GM18505 (cell line): ENCODE measurements at regions not wholly inside any gene's neighbourhood (a gene's known extent, or its start where the extent isn't known, plus 50 kb on each side); places are given as distances from the start of the nearest gene placed in this dataset.

ENCODE experiments used
- ATAC-seq: cut with Tn5 transposase; IDR thresholded peaks from one replicate; pipeline ENCODE4 v1.9.1; 2021; ENCODE audit not compliant: unreplicated experiment
- POLR2A ChIP-seq: IDR thresholded peaks from 4 replicates; pipeline ENCODE4 v1.6.1; 2011; ENCODE audit warnings: borderline replicate concordance; ENCODE audit not compliant: insufficient read depth, insufficient read length; ENCODE audit errors: extremely low read depth

DNA sequence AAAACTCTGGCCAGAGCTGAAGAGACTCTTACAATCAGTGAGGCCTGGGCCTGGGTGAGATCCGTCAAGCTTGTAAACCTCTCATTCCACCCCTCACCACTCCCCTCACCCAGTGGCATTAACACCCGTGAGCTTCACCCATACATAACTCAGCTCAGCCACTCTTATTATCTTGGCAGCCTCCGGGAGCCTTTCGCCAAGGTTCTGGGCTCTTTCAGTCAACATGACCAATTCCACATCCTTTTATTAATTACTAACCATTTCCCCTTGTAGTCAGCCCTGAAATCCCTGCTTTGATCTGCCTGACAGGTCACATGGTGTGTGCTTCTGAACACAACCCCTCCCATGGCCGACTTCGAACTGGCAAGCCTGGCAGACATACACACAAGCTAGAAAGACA lies 134.8 kb downstream of the SETD4 start:
- TF ChIP-seq POLR2A: no peak
- no peak for ATAC-seq

DNA sequence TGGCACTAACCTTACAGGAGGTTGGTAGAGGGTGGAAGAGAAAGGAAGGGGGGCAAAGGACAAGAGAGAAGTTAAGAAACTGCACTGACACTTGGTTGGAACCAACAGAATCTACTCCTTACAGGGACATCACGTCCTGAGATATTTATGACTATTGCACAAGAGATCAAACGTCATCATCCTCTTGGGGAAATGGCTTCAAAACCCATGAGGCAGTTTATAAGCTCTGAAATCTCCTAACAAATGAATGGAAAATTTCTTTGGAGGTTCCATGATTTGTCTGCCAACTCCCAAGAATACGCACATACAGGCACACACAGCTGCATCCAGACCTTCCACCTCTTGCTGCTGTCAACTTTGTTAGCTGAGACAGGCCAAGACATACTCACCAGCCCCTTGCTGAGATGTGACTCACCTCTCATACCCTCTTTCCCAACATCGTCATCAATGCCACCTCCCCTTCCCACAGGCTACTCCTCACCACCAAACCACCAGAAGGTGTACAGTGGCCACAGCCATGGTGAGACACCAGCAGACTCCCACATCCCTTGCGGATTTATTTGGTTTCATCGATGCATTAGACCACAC lies 135.5 kb downstream of the SETD4 start:
- ATAC-seq: no peak
- no peak for TF ChIP-seq POLR2A

DNA sequence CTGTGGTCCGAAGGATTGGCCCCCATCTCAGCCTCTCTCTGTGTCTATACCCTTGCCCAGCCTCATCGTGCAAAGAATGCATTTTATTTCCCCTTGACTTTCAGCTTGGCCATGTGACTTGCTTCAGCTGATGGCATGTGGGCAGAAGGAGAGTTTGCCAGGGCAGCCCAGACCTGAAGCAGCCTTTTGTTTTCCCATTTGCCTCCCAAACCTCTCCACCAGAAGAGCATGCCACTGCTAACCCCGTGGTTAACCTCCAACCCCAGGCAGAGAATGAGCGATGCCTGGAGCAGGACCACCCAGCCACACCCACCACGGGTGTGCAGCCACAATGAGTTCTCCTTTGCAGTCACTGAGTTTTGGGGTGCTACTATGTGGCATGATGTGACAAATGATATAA lies 136.4 kb downstream of the SETD4 start:
- ATAC-seq: no peak
- TF ChIP-seq POLR2A: no peak

DNA sequence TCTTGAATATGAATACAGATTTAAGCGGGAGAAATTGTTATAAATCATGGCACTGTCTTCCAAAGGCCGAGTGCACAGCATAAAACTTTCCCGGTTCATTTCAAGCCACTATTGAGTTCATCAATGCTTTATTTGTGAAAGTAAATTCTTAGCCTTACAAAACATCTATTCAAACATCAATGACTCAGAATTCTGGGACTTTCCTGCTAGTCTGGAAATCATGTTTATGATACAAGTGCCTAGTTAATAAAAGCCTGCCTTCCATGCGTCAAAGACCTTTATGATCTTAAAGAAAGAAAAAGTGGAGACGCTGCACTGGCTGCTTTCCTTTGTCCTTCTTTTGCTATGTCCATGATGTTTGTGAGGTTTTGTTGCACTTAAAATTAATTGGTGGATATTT lies 137.7 kb downstream of the SETD4 start:
- ATAC-seq: no peak
- no peak for TF ChIP-seq POLR2A

DNA sequence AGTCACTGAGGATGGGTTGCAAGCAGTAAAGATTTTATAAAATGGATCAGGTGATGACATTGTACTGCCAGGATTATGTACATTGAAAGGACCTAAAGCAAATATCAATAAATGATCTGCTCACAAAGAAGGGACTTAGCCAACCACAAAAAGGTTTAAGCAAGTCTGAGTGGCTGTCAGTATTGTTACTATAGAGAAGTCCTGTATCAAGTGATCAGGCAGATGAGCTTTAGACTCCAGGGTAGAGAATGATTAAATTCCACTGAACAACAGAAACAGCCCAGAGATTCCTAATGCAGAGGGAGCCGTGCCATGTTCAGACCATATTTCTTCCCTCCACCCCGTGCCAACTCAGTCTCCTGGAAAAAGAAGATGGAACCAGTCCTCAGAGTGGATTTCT lies 138.9 kb downstream of the SETD4 start:
- no peak for TF ChIP-seq POLR2A
- no peak for ATAC-seq

DNA sequence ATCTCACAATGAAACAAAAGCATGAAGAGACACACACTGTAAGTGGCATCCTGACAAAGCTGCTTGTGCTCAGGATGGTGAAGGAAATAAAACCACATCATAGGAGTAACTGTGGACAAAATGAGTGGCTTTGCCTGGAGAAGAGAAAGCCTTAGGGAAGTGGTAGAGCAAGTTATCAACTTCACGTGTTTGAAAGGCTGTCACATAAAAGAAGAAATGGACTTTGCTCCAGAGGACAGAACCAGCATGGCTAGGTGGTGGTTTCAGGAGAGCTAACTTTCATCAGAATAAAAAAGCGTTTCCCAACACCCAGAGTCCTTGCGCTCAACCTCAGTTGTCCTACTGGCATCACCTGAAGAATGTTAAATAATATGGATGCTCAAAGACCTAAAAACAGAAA lies 139.9 kb downstream of the SETD4 start:
- no peak for TF ChIP-seq POLR2A

DNA sequence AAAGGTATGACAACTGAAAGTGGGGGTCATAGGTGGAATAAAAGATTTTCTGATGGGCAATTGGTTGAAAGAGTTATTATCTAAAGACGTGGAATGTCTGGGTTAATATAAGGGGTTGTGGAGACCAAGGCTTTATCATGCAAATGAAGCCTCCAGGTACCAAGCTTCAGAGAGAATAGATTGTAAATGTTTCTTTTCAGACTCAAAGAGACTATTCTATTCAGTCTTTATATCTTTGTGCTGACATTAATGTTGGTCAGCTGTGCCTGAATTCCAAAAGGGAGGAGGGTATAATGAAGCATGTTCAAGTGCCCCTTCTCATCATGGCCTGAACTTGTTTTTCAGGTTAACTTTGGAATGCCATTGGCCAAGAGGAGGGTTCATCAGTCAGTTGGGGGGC lies 145.3 kb downstream of the SETD4 start:
- no peak for TF ChIP-seq POLR2A
- no peak for ATAC-seq

More for the DNA sequence above, 139.9 kb downstream of the SETD4 start:
- no peak for ATAC-seq

DNA sequence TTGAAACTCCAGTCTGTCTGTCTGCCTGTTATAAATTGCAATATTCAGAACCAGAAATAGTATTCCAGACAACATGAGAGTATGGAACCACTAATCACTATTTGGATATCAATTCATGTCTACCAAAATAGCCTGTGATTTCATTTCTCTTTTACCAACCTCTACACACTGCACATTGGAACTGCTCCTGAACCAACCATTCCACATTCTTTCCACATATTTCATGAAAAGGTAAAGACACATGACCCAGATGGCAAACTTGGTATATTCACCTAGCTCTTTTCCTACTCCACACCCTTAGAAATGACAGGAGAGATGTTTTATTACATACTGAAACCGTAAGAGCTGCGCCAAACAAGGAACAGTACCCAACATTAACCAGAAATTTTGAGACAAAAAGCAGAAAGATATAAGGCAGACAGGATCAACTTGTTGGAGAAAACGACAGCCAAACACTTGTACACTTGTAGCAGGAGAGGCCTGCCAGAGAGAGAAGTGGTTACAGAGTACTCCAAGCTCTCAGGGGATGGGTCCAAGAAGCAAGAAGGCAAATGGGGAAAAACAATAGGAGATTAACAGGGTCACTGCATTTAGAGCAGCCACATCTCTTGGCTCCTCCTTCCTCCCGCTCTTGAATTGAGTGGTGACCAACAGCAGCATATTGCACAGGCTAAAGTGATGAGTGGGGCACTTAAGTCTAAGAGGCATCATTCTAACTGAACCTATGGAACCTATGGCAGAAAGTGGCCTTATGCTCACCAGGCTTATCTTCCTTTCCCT lies 148.7 kb downstream of the SETD4 start:
- no peak for TF ChIP-seq POLR2A
- ATAC-seq: no peak

DNA sequence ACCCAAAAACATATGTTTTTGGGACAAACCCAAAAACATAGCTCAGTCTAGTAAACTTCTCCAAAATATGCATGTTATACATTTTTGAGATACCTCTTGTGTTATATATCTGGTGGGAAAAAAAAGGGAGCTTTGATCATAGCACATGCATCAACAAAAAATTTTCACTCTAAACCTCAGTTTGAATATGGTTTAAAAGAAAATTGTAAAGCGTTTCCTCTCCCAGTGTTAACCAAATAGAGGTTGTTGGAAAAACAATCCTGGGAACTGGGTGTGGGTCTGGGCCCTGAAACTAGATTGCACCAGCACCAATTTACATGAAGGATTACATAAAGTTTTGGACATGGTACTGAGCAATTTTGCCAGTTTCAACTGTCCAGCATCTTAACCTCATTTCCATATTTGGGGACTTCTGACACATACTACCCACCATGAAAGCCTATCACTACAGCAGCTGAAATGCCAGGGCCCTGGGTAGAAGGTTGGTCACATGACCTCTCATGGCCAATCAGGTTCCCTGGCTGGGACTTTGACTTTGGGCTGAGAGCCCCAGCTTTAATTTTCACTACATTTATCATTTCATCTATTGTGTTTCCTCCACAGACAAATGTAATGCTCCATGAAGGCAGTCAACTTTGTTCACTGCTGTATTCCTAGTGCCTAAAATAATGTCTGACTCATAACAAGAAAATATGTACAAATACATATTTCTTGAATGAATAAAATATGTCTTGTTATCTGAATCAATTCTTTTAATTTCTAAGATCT lies 150.7 kb downstream of the SETD4 start:
- TF ChIP-seq POLR2A: no peak
- ATAC-seq: no peak

DNA sequence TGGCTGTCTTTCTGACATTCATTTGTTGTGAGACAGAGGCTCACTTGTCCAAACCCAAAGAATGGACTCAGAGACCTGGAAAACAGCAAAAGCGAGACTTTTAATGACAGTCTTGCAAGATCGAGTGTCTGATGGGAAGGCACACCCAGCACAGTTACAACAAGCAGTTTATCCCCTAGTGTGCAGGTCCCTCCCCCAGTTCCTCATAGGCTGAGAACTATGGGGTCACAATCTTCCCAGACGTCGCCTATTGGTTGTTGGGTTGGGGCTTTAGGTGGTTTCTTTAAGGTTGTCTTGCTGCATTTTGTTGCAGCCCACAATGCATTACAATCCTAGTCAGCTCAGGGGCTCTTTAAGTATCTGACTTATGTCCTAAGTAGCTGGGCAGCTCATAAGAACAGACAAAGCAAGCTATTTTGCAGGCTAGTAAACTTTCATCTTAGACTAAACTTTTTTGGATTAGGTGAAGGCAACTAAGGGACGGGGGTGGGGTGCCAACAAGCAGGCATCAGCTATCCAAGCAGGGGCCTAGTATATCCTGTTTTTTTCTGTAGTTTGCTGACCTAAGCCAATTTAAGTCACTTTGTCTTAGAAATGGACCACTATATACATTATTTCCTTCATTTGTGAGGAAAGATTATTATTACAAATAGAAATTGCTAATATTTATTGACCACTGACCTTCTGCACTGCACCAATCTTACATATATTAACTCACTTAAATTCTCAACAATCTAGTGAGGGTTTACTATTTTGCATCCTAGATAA lies 151.8 kb downstream of the SETD4 start:
- ATAC-seq: no peak
- no peak for TF ChIP-seq POLR2A

DNA sequence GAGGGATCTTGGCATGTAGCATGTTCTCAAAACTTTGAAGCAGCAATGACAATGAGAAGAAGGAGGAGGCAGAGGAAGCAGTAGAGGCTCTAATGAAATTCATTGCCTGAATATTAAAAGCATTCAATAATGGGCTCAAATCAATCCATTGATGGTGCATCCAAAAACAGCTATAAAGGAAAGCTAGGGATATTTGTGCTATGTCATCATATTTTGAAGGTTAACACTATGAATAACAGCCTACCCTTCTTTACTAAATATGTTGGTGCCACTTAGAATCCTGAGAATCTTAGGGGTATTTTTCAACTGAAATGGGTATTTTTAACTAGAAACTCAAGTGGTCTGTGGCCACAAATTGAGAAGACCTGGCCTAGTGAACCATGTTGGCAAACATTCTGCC lies 153.7 kb downstream of the SETD4 start:
- no peak for TF ChIP-seq POLR2A
- ATAC-seq: no peak

DNA sequence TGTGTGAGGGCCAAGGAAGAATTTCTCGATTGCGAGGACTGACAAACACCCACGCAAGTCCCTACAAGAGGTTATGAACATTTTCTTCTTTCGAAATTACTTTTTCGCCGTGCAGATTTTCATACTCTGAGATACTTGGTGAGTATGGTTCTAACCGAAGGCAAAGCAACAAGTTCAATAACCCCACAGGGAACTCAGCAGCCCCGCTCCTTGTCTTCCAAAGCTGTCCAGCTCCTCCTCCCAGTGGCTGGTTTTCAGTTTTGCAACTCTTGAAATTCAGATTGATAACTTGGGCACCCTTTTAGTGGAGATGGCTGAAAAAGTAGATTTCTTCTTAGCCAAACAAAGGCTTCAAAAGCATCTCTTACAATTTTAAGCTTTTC lies 154.4 kb downstream of the SETD4 start:
- no peak for ATAC-seq
- TF ChIP-seq POLR2A: no peak
